K562 (cell line): ENCODE measurements at regions not wholly inside any gene's neighbourhood (a gene's known extent, or its start where the extent isn't known, plus 50 kb on each side); places are given as distances from the start of the nearest gene placed in this dataset.

Experiments
- ATAC-seq: fragments of 200-7000 bp; cut with Tn5 transposase; 3 replicates; pipeline ENCODE4 v1.9.1; 2020; ENCODE audit warnings: moderate library complexity
- BruUV-seq: library from RNA; stranded (reverse); fragments of 400-500 nt; replicated peaks from 2 replicates; lab custom pipeline; 2021; lab: Mats Ljungman, UMichigan
- CTCF ChIA-PET: fragments of 300-600 bp; formaldehyde crosslinking; extraction: SDS; loops from one replicate; lab custom pipeline; 2021; ENCODE audit warnings: low intra/inter-chr PET ratio; lab: Yijun Ruan, JAX
- POLR2A ChIA-PET: fragments of 300-600, 350-650 bp; sonication (Branson Sonifier 250); formaldehyde crosslinking; extraction: SDS; loops from one replicate; lab custom pipeline; 2021; ENCODE audit warnings: antibody characterized with exemption, inconsistent platforms; lab: Yijun Ruan, JAX
- DNase-seq, 4 experiments: peaks; one replicate each; pipeline versions ENCODE4 v3.0.0 to v3.0.0-alpha.2; 2011 to 2018; ENCODE audit warnings: low spot score in 3 of 4, mixed read lengths in 3 of 4; ENCODE audit errors: extremely low read depth in 1 of 4
- FAIRE-seq: peaks from 2 replicates; lab custom pipeline; 2011; peaks lifted over from hg19 to GRCh38; lab: Jason Lieb, UNC
- H2AFZ ChIP-seq: 2 replicates; pipeline ENCODE4 v1.6.0; 2011; ENCODE audit warnings: low read depth, low read length, control low read depth, inconsistent platforms
- H3K27ac ChIP-seq: fragments of 200-600 bp; 3 replicates; pipeline ENCODE4 v1.8.0; 2011; ENCODE audit warnings: low read depth, mild to moderate bottlenecking, control low read depth, inconsistent platforms, low read length, moderate library complexity, mixed read lengths; ENCODE audit errors: extremely low read depth
- H3K27me3 ChIP-seq, 2 experiments: fragments of 300-600 bp in 1 of 2; 2 replicates in 1 of 2; 3 replicates in 1 of 2; pipeline versions ENCODE4 v1.6.0 to v1.8.0; 2011; ENCODE audit warnings: inconsistent platforms in 2 of 2, low read length in 2 of 2, mild to moderate bottlenecking in 1 of 2, mixed read lengths in 1 of 2, moderate library complexity in 1 of 2; ENCODE audit not compliant: control insufficient read depth in 2 of 2, insufficient read depth in 2 of 2
- H3K36me3 ChIP-seq: fragments of 300-600 bp; 3 replicates; pipeline ENCODE4 v1.8.0; 2011; ENCODE audit warnings: mild to moderate bottlenecking, low read length, inconsistent platforms; ENCODE audit not compliant: control insufficient read depth, insufficient read depth
- H3K4me1 ChIP-seq, 2 experiments: fragments of 200-600 bp in 1 of 2; replicated peaks in 1 of 2; 2 replicates in 1 of 2; 3 replicates in 1 of 2; pipeline versions ENCODE4 v1.5.1 to v1.8.0; 2011; ENCODE audit warnings: inconsistent platforms in 2 of 2, low read length in 2 of 2, mild to moderate bottlenecking in 1 of 2, mixed read lengths in 1 of 2, moderate library complexity in 1 of 2; ENCODE audit not compliant: control insufficient read depth in 2 of 2, insufficient read depth in 2 of 2
- H3K4me2 ChIP-seq: 2 replicates; pipeline ENCODE4 v1.6.1; 2011; ENCODE audit warnings: low read length, control low read depth, inconsistent platforms, mixed read lengths; ENCODE audit not compliant: insufficient read depth
- H3K4me3 ChIP-seq: fragments of 200-600 bp; sonication (generic), shearing (Covaris generic); 2 replicates; pipeline ENCODE4 v1.5.1; 2016; ENCODE audit warnings: control low read depth, inconsistent platforms
- H3K79me2 ChIP-seq: fragments of 200-600 bp; 3 replicates; pipeline ENCODE4 v1.8.0; 2011; ENCODE audit warnings: low read length, inconsistent platforms; ENCODE audit not compliant: control insufficient read depth, insufficient read depth
- H3K9ac ChIP-seq, 2 experiments: 2 replicates each; pipeline versions ENCODE4 v1.6.0 to v1.6.1; 2011; ENCODE audit warnings: low read depth in 2 of 2, low read length in 2 of 2, control low read depth in 1 of 2, inconsistent platforms in 1 of 2, mild to moderate bottlenecking in 1 of 2, mixed read lengths in 1 of 2; ENCODE audit not compliant: insufficient read depth in 1 of 2
- H3K9me1 ChIP-seq: one replicate; pipeline ENCODE4 v1.6.0; 2011; ENCODE audit warnings: inconsistent platforms, mild to moderate bottlenecking, low read length, moderate library complexity; ENCODE audit not compliant: control insufficient read depth, insufficient read depth
- H3K9me3 ChIP-seq: replicated peaks from 2 replicates; pipeline ENCODE4 v1.5.1; 2011; ENCODE audit warnings: low read depth, low read length, inconsistent platforms; ENCODE audit not compliant: control insufficient read depth, insufficient read depth
- H4K20me1 ChIP-seq: replicated peaks from 2 replicates; pipeline ENCODE4 v1.6.1; 2011; ENCODE audit warnings: low read length, inconsistent platforms, mixed read lengths; ENCODE audit not compliant: control insufficient read depth, insufficient read depth
- CBX3 ChIP-seq, 2 experiments: IDR thresholded peaks; 1 replicate in 1 of 2; 2 replicates in 1 of 2; pipeline ENCODE4 v1.6.1; 2012; ENCODE audit warnings: inconsistent platforms in 2 of 2, low read length in 2 of 2, borderline replicate concordance in 1 of 2, control low read depth in 1 of 2
- RBM25 ChIP-seq: fragments of 200-400 bp; formaldehyde crosslinking; IDR thresholded peaks from 2 replicates; pipeline ENCODE4 v1.6.1; 2018; ENCODE audit warnings: low read length, low read depth, moderate library complexity; ENCODE audit not compliant: severe bottlenecking
- TCF7L2 ChIP-seq: fragments of 150-350 bp; IDR thresholded peaks from 2 replicates; pipeline ENCODE4 v1.6.1; 2016; ENCODE audit warnings: low read depth, mild to moderate bottlenecking, low read length, moderate library complexity
- ZNF121 ChIP-seq: sonication (generic); formaldehyde crosslinking; conservative IDR thresholded peaks from 2 replicates; pipeline ENCODE4 v1.8.0; 2022; ENCODE audit warnings: missing genetic modification reagents
- WGBS: fragments of 100-300 bp; shearing (Covaris generic); methylation state at CpG from one replicate; pipeline ENCODE4 v1.1.6; 2016; ENCODE audit warnings: low coverage, mixed read lengths; ENCODE audit not compliant: insufficient coverage; ENCODE audit errors: missing lambda C conversion rate; 5-methylcytosine and 5-hydroxymethylcytosine counted together
- in situ Hi-C: fragments of 300-500 bp; cut with MboI; formaldehyde crosslinking; loops from 4 replicates; pipeline ENCODE4 v1.15.0; 2018; ENCODE audit warnings: inconsistent platforms, mixed read lengths
- intact Hi-C: fragments of 100-400 bp; cut with micrococcal nuclease; formaldehyde crosslinking; loops from 2 replicates; pipeline ENCODE4 v1.14.2; 2022
- TF ChIP-seq, protein P1 (sequence below), 3 experiments: IDR thresholded peaks in 2 of 3; conservative IDR thresholded peaks in 1 of 3; 2 replicates each; pipeline ENCODE4 v1.5.1; 2011 to 2012; ENCODE audit warnings: low read length in 3 of 3, mild to moderate bottlenecking in 3 of 3, control low read depth in 2 of 3, improper control_type of control experiment in 1 of 3, inconsistent platforms in 1 of 3, low read depth in 1 of 3, mixed read lengths in 1 of 3, moderate library complexity in 1 of 3; ENCODE audit not compliant: insufficient read depth in 2 of 3

DNA sequence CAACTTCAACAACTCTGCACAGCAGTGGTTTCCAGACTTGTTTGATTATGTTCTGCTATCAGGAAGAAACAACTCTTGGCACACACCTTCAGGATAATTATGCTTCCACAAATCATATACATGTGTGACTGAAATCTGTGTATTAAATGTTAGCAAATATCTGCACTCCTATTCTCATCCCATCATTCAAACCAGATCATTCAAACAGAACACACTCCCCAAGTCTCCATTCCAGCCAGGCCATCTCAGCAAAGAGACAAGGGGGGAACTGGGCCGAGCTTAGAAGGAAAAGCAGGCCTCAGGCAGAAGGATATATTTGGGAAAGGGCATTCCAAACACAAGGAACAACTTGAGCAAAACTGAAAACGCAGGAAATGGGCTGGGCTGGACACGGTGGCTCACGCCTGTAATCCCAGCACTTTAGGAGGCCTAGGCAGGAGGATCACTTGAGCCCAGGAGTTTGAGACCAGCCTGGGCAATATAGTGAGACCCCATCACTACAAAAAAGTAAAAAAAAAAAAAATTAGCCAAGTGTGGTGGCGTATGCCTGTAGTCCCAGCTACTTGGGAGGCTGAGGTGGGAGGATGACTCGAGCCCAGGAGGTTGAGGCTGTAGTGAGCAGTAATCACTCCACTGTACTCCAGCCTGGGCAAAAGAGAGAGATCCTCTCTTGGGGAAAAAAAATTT lies 62.7 kb downstream of the ZFP36L2 start:
- BruUV-seq, result no TSS peak
- ChIA-PET CTCF (no interaction called here), POLR2A (interaction anchor here (1.3 to 2.7 kb wide), 2 partner anchors 58 to 63 kb away, joined by 4 to 8 read pairs; no protein-coding TSS in a partner anchor)
- H3K4me1 ChIP-seq, result peaks cover 12 to 30% of the 10 kb centered on the region in 2 experiments; a peak in 4 of 5 replicates
- H3K4me2 ChIP-seq, result no peak overlapping the region
- H3K9me3 ChIP-seq, result no peaks in the 10 kb centered on the region
- no peak overlapping the region; a peak in 1 of 4 replicates for H3K9ac ChIP-seq
- H3K27me3 ChIP-seq, result no peaks in the 10 kb centered on the region
- H4K20me1 ChIP-seq, result no peaks in the 10 kb centered on the region; the same call in 1 of the 2 replicates
- no peak for DNase-seq
- no peak overlapping the region for H2AFZ ChIP-seq
- WGBS, result 44% methylated on average over 5 of the region's 6 CpGs
- no peaks in the 10 kb centered on the region for H3K79me2 ChIP-seq
- no peak overlapping the region for H3K27ac ChIP-seq
- no peak overlapping the region for H3K4me3 ChIP-seq
- ATAC-seq, result no peak
- in situ Hi-C loops (no loop called here), intact Hi-C loops (no loop called here)
- H3K9me1 ChIP-seq, result no peaks in the 10 kb centered on the region
- no peak for FAIRE-seq
- TF ChIP-seq, protein P1, sequence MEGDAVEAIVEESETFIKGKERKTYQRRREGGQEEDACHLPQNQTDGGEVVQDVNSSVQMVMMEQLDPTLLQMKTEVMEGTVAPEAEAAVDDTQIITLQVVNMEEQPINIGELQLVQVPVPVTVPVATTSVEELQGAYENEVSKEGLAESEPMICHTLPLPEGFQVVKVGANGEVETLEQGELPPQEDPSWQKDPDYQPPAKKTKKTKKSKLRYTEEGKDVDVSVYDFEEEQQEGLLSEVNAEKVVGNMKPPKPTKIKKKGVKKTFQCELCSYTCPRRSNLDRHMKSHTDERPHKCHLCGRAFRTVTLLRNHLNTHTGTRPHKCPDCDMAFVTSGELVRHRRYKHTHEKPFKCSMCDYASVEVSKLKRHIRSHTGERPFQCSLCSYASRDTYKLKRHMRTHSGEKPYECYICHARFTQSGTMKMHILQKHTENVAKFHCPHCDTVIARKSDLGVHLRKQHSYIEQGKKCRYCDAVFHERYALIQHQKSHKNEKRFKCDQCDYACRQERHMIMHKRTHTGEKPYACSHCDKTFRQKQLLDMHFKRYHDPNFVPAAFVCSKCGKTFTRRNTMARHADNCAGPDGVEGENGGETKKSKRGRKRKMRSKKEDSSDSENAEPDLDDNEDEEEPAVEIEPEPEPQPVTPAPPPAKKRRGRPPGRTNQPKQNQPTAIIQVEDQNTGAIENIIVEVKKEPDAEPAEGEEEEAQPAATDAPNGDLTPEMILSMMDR (IDR thresholded peaks at IDR 0.05 in 2 of 3, conservative IDR thresholded peaks at IDR 0.05 in 1 of 3; ENCODE audit: insufficient read depth in 2 of 3, low read depth in 1 of 3, low read length in 3 of 3), result no peak
- TF ChIP-seq RBM25 (peak; percentile 16), ZNF121 (CRISPR knock-in tag) (peak; percentile 75), TCF7L2 (no peak), CBX3 (IDR thresholded peaks at IDR 0.05; ENCODE audit: borderline replicate concordance in 1 of 2, low read length in 2 of 2) (no peak)
- no peaks in the 10 kb centered on the region for H3K36me3 ChIP-seq
